ENCODE measurements at regions not wholly inside any gene's neighbourhood (a gene's known extent, or its start where the extent isn't known, plus 50 kb on each side); places are given as distances from the start of the nearest gene placed in this dataset.

DNA sequence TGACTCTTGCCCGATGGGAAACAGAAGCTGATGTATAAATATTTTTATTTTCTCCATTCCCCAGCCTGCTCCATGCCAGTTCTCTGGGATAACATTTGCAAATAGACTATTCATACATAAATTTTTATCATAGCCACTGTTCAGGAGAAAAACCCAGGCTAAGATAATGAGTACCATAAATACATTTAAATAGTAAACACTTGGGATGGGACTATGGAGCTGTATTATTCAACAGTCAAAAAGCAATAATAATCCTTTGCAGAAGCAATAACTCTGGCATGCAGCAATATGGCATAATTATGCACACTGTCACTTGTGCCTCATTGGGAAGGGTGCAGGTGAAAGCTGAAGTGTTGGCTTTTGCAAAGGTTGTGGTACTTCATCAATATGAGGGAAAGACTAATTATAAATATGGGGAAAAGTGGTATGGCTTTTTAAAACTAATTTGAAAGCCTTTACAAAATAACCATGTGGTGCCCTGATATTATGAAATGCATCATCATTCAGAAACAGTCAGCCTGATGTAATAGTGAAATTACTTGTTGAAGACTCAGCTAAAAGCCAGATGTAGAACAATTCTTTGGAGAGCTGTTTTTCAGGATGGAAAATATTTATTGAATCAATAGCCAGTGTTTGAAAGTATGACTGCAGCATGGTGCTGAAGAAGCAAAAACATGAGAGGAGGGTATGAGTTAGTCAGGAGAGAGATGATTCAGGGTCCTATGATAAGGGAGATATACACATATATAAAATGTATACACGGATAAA is 2476.7 kb downstream of the PCDH9 start:
- Histone ChIP-seq H3K4me3 (ENCODE audit: low read length) (no peak overlapping the region), H3K27ac (ENCODE audit: low read length) (no peak overlapping the region), H3K4me1 (ENCODE audit: control insufficient read depth, low read depth, low read length) (peaks cover 24% of the 10 kb centered on the region), H3K36me3 (ENCODE audit: control insufficient read depth, low read depth, low read length) (no peaks in the 10 kb centered on the region), H3K9ac (ENCODE audit: low read length) (no peak overlapping the region), H3K9me3 (ENCODE audit: control insufficient read depth, low read depth, low read length) (no peaks in the 10 kb centered on the region), H3K27me3 (ENCODE audit: control insufficient read depth, insufficient read depth, low read length) (no peaks in the 10 kb centered on the region)

DNA sequence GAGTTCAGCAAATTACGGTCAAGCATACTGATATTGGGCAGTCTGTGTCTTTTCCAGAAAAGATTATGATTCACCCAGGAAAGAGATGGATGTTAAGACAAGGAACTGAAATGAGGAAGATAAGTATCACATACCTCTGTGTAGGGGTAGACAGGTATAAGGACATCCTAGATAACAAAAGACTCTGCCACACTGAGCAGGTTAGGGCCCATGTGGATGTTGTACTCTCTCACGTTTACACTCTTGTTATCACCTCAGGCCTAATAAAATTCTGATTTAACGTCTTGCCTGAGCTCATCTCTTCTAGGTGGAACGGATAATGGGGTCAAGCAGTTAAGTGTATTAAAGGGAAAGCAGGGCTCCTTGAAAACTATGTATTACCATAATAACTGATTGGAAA is 2480.8 kb downstream of the PCDH9 start:
- Histone ChIP-seq H3K36me3 (ENCODE audit: control insufficient read depth, low read depth, low read length) (no peaks in the 10 kb centered on the region), H3K9me3 (ENCODE audit: control insufficient read depth, low read depth, low read length) (no peaks in the 10 kb centered on the region), H3K4me3 (ENCODE audit: low read length) (no peak overlapping the region), H3K9ac (ENCODE audit: low read length) (no peak overlapping the region), H3K4me1 (ENCODE audit: control insufficient read depth, low read depth, low read length) (peaks cover 31% of the 10 kb centered on the region), H3K27ac (ENCODE audit: low read length) (no peak overlapping the region), H3K27me3 (ENCODE audit: control insufficient read depth, insufficient read depth, low read length) (no peaks in the 10 kb centered on the region)

- Histone ChIP-seq H3K4me1 (ENCODE audit: control insufficient read depth, low read depth, low read length) (peaks cover 37% of the 10 kb centered on the region), H3K36me3 (ENCODE audit: control insufficient read depth, low read depth, low read length) (no peaks in the 10 kb centered on the region), H3K4me3 (ENCODE audit: low read length) (no peak overlapping the region), H3K27me3 (ENCODE audit: control insufficient read depth, insufficient read depth, low read length) (no peaks in the 10 kb centered on the region), H3K27ac (ENCODE audit: low read length) (no peak overlapping the region), H3K9ac (ENCODE audit: low read length) (no peak overlapping the region), H3K9me3 (ENCODE audit: control insufficient read depth, low read depth, low read length) (no peaks in the 10 kb centered on the region)
These were observed 2483.3 kb downstream of the PCDH9 start for GRCh38 chr13:64746845-64747244.

GRCh38 chr13:64740493-64740892 is 2489.6 kb downstream of the PCDH9 start:
- Histone ChIP-seq H3K9me3 (ENCODE audit: control insufficient read depth, low read depth, low read length) (peaks cover 15% of the 10 kb centered on the region), H3K9ac (ENCODE audit: low read length) (no peak overlapping the region), H3K4me3 (ENCODE audit: low read length) (no peak overlapping the region), H3K27ac (ENCODE audit: low read length) (no peak overlapping the region), H3K27me3 (ENCODE audit: control insufficient read depth, insufficient read depth, low read length) (no peaks in the 10 kb centered on the region), H3K4me1 (ENCODE audit: control insufficient read depth, low read depth, low read length) (peaks cover 6% of the 10 kb centered on the region), H3K36me3 (ENCODE audit: control insufficient read depth, low read depth, low read length) (no peaks in the 10 kb centered on the region)

DNA sequence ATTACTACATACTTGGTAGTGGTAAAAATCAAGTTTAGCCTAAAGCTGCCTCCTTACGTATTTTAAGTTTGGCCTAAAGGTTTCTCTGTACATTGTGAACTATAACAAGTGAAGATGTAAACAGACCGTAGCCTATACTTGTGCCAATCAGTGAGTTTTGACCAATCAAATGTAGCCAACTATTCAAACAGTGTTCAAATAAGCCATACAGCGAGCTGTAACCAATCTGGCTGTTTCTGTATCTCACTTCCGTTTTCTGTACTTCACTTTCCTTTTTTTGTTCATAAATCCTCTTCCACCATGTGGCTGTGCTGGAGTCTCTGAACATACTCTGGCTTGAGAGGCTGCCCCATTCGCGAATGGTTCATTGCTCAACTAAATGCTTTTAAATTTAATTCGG is 2504.6 kb downstream of the PCDH9 start:
- Histone ChIP-seq H3K4me3 (ENCODE audit: low read length) (no peak overlapping the region), H3K27me3 (ENCODE audit: control insufficient read depth, insufficient read depth, low read length) (no peaks in the 10 kb centered on the region), H3K27ac (ENCODE audit: low read length) (no peak overlapping the region), H3K9me3 (ENCODE audit: control insufficient read depth, low read depth, low read length) (no peaks in the 10 kb centered on the region), H3K9ac (ENCODE audit: low read length) (no peak overlapping the region), H3K36me3 (ENCODE audit: control insufficient read depth, low read depth, low read length) (no peaks in the 10 kb centered on the region), H3K4me1 (ENCODE audit: control insufficient read depth, low read depth, low read length) (no peaks in the 10 kb centered on the region)

DNA sequence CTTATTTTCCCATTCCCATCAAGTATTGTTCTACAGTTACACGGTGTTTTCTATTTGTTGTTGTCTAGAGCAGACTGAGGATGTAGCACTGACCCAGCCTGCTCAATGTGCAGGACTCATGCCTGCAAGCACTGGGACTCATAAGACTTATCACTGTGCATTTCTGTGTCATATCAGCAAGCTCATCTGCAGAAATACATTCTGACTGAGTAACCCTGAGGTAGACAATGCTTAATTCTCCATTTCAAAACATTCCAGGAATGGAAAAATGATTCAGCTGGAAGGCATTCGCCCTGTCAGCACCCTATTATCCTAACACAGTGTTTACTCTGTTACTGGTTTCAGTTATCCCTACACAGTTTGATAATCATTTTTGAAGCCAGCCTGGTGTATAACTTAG is 2506.4 kb downstream of the PCDH9 start:
- H3K4me3 ChIP-seq (ENCODE audit: low read length) = no peak overlapping the region
- H3K9me3 ChIP-seq (ENCODE audit: control insufficient read depth, low read depth, low read length) = no peaks in the 10 kb centered on the region
- H3K4me1 ChIP-seq (ENCODE audit: control insufficient read depth, low read depth, low read length) = no peaks in the 10 kb centered on the region
- H3K36me3 ChIP-seq (ENCODE audit: control insufficient read depth, low read depth, low read length) = no peaks in the 10 kb centered on the region
- H3K27me3 ChIP-seq (ENCODE audit: control insufficient read depth, insufficient read depth, low read length) = no peaks in the 10 kb centered on the region
- H3K27ac ChIP-seq (ENCODE audit: low read length) = no peak overlapping the region
- no peak overlapping the region for H3K9ac ChIP-seq (ENCODE audit: low read length)

GRCh38 chr13:64718116-64718515 is 2512.0 kb downstream of the PCDH9 start:
- Histone ChIP-seq H3K36me3 (ENCODE audit: control insufficient read depth, low read depth, low read length) (no peaks in the 10 kb centered on the region), H3K4me1 (ENCODE audit: control insufficient read depth, low read depth, low read length) (no peaks in the 10 kb centered on the region), H3K9ac (ENCODE audit: low read length) (no peak overlapping the region), H3K27me3 (ENCODE audit: control insufficient read depth, insufficient read depth, low read length) (no peaks in the 10 kb centered on the region), H3K4me3 (ENCODE audit: low read length) (no peak overlapping the region), H3K9me3 (ENCODE audit: control insufficient read depth, low read depth, low read length) (no peaks in the 10 kb centered on the region), H3K27ac (ENCODE audit: low read length) (no peak overlapping the region)

DNA sequence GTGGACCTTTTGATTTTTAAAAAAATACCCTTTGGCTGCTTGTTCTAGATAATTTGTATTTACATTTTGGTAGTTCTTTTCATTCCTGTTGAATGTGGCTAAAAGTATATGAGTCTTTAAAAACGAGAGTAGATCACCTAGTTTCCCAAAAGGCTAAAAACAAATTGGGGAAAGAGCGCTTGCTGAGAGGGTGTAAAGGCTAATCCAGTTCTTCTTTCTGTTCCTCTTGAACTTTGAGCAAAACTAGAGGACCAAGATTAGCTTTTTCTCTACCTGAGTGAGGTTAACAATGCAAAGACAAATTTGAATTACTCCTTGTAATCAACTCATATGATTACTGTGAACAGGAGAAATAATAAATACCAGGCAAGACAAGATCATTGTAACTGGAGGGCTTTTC is 2513.2 kb downstream of the PCDH9 start:
- Histone ChIP-seq H3K4me1 (ENCODE audit: control insufficient read depth, low read depth, low read length) (no peaks in the 10 kb centered on the region), H3K9me3 (ENCODE audit: control insufficient read depth, low read depth, low read length) (no peaks in the 10 kb centered on the region), H3K9ac (ENCODE audit: low read length) (no peak overlapping the region), H3K36me3 (ENCODE audit: control insufficient read depth, low read depth, low read length) (no peaks in the 10 kb centered on the region), H3K27me3 (ENCODE audit: control insufficient read depth, insufficient read depth, low read length) (no peaks in the 10 kb centered on the region), H3K4me3 (ENCODE audit: low read length) (no peak overlapping the region), H3K27ac (ENCODE audit: low read length) (no peak overlapping the region)

- Histone ChIP-seq H3K36me3 (ENCODE audit: control insufficient read depth, low read depth, low read length) (no peaks in the 10 kb centered on the region), H3K4me1 (ENCODE audit: control insufficient read depth, low read depth, low read length) (no peaks in the 10 kb centered on the region), H3K9ac (ENCODE audit: low read length) (no peak overlapping the region), H3K9me3 (ENCODE audit: control insufficient read depth, low read depth, low read length) (no peaks in the 10 kb centered on the region), H3K27me3 (ENCODE audit: control insufficient read depth, insufficient read depth, low read length) (no peaks in the 10 kb centered on the region), H3K27ac (ENCODE audit: low read length) (no peak overlapping the region), H3K4me3 (ENCODE audit: low read length) (no peak overlapping the region)
These were observed 2521.1 kb downstream of the PCDH9 start for GRCh38 chr13:64709079-64709478.

GRCh38 chr13:64704121-64704649 is 2526.0 kb downstream of the PCDH9 start:
- H3K36me3 ChIP-seq (ENCODE audit: control insufficient read depth, low read depth, low read length) = no peaks in the 10 kb centered on the region

DNA sequence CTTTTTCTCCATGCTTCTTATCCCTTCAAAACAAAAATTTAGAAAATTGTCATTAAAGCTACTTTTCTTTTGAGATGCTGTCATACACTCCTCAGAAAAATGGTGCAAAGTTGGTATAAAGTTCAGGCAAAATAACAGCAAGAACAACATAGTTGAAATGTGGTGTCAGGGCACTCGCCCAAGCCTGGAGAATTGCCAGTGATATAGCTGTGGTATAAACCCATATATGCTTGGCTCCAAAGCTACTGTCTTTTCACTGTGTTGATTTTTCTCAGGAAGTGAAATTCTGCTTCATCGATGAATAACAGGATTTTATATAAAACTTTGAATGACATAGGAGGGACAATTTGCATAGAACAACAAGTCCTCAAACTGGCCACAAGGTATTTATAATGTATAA is 2532.9 kb downstream of the PCDH9 start:
- Histone ChIP-seq H3K9me3 (ENCODE audit: control insufficient read depth, low read depth, low read length) (no peaks in the 10 kb centered on the region), H3K27ac (ENCODE audit: low read length) (no peak overlapping the region), H3K27me3 (ENCODE audit: control insufficient read depth, insufficient read depth, low read length) (no peaks in the 10 kb centered on the region), H3K9ac (ENCODE audit: low read length) (no peak overlapping the region), H3K36me3 (ENCODE audit: control insufficient read depth, low read depth, low read length) (no peaks in the 10 kb centered on the region), H3K4me3 (ENCODE audit: low read length) (no peak overlapping the region), H3K4me1 (ENCODE audit: control insufficient read depth, low read depth, low read length) (no peaks in the 10 kb centered on the region)

More at GRCh38 chr13:64704121-64704649, 2526.0 kb downstream of the PCDH9 start:
- H3K27ac ChIP-seq (ENCODE audit: low read length) = no peak overlapping the region
- no peaks in the 10 kb centered on the region for H3K9me3 ChIP-seq (ENCODE audit: control insufficient read depth, low read depth, low read length)
- no peak overlapping the region for H3K4me3 ChIP-seq (ENCODE audit: low read length)
- H3K9ac ChIP-seq (ENCODE audit: low read length) = no peak overlapping the region
- H3K27me3 ChIP-seq (ENCODE audit: control insufficient read depth, insufficient read depth, low read length) = no peaks in the 10 kb centered on the region
- no peaks in the 10 kb centered on the region for H3K4me1 ChIP-seq (ENCODE audit: control insufficient read depth, low read depth, low read length)
